ENCODE measurements at regions not wholly inside any gene's neighbourhood (a gene's known extent, or its start where the extent isn't known, plus 50 kb on each side); places are given as distances from the start of the nearest gene placed in this dataset.
"Not testable (repeated sequence)": the region's sequence is repeated elsewhere in the genome, so short reads cannot be mapped to it uniquely, and the experiment has no call there.

DNA sequence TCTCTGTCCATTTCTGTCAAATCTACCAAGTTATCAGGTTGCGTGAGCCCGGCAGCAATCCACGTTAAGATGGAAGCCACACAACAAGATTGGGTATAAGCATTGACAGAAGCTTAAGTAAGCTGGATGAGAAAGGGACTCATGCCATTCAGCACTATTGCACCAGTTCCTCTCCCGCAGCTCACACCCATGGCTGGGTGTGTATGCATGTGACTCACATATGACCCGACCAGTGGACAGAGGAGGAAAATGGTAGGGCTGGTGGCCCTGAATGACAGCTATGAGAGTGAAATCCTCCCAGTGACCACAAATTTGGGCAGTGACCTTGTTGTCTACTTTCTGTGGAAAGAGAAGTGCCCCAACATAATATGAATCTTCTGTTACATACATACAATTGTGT, 113.5 kb downstream of the OTOR start:
- Histone ChIP-seq H3K27ac (no peak overlapping the region), H3K36me3 (no peaks in the 10 kb centered on the region), H3K27me3 (replicated peaks; ENCODE audit: insufficient read depth) (no peaks in the 10 kb centered on the region), H3K4me1 (ENCODE audit: control insufficient read depth in 1 of 2, low read depth in 2 of 2) (no peaks in the 10 kb centered on the region), H3K4me3 (no peak overlapping the region), H3K9me3 (no peaks in the 10 kb centered on the region)
- ATAC-seq (ENCODE audit: insufficient number of reproducible peaks, low FRiP score, low read depth) (no peak), DNase-seq (ENCODE audit: low spot score) (no peak)
- TF ChIP-seq, protein P1, sequence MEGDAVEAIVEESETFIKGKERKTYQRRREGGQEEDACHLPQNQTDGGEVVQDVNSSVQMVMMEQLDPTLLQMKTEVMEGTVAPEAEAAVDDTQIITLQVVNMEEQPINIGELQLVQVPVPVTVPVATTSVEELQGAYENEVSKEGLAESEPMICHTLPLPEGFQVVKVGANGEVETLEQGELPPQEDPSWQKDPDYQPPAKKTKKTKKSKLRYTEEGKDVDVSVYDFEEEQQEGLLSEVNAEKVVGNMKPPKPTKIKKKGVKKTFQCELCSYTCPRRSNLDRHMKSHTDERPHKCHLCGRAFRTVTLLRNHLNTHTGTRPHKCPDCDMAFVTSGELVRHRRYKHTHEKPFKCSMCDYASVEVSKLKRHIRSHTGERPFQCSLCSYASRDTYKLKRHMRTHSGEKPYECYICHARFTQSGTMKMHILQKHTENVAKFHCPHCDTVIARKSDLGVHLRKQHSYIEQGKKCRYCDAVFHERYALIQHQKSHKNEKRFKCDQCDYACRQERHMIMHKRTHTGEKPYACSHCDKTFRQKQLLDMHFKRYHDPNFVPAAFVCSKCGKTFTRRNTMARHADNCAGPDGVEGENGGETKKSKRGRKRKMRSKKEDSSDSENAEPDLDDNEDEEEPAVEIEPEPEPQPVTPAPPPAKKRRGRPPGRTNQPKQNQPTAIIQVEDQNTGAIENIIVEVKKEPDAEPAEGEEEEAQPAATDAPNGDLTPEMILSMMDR (IDR thresholded peaks at IDR 0.05), result no peak

DNA sequence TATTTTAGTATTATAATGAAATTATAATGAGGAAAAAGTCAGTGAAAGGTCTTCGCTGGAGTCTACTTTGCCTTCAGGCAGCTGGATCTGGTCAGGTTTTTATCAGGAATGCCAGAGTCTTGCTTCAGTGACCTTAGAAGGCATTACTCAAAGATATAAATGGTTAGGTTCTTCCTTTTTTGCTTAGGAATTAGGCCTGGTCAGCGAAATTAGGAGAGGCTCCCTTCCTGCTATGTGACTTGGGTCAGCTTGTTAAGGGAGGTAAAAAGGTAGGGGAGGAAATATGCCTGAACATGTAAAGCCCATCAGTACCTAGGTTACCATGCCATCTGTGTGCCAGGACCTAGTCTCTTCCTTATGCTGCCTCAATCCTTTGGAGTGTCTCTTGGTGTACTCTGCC, 115.1 kb downstream of the OTOR start:
- no peaks in the 10 kb centered on the region for H3K4me1 ChIP-seq (ENCODE audit: control insufficient read depth in 1 of 2, low read depth in 2 of 2)
- H3K36me3 ChIP-seq, result no peaks in the 10 kb centered on the region
- H3K4me3 ChIP-seq, result no peak overlapping the region
- TF ChIP-seq, protein P1 (IDR thresholded peaks at IDR 0.05), result no peak
- no peaks in the 10 kb centered on the region for H3K9me3 ChIP-seq
- no peak overlapping the region for H3K27ac ChIP-seq
- ATAC-seq (ENCODE audit: insufficient number of reproducible peaks, low FRiP score, low read depth), result no peak
- H3K27me3 ChIP-seq (replicated peaks; ENCODE audit: insufficient read depth), result no peaks in the 10 kb centered on the region
- no peak for DNase-seq (ENCODE audit: low spot score)

DNA sequence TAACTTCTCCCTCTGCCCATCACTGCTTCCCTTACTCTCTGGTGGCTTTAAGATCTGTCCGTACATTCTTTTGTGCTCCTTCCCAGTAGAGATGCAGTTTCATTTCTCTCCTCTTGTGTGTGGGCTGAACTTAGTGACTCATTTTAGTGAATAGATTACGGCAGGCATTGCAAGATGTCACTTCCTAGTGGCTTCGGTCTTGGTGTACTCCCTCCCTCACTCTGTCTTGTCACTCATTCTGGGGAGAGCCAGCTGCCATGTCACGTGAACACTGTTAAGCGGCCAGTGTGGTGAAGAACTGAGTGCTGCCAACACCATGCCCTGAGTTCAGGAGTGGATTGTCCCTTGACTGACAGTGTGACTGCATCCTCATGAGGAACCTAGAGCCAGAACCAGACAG, 115.9 kb downstream of the OTOR start:
- H3K27me3 ChIP-seq (replicated peaks; ENCODE audit: insufficient read depth), result no peaks in the 10 kb centered on the region
- H3K4me1 ChIP-seq (ENCODE audit: control insufficient read depth in 1 of 2, low read depth in 2 of 2), result no peaks in the 10 kb centered on the region
- H3K27ac ChIP-seq, result no peak overlapping the region
- H3K4me3 ChIP-seq, result no peak overlapping the region
- TF ChIP-seq, protein P1 (IDR thresholded peaks at IDR 0.05), result no peak
- ATAC-seq (ENCODE audit: insufficient number of reproducible peaks, low FRiP score, low read depth), result no peak
- no peaks in the 10 kb centered on the region for H3K9me3 ChIP-seq
- DNase-seq (ENCODE audit: low spot score), result no peak
- no peaks in the 10 kb centered on the region for H3K36me3 ChIP-seq

DNA sequence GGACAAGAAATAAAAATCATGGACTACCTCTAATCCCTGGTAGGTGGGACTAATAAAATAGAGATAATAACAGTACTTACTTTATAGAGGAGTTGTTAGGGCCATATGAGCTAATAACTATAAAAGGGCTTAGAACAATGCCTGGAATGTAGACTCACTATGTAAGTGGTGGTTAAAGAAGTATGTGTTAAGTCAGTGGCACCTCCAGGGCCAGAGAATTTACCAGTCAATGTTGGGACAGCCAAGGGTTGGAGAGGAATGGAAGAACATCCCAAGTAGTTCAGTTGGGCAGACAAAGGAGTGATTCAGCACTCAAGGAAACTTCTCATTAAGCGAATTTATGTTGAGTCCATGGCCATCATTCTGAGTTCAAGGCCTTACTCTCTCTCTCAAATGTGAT, 116.8 kb downstream of the OTOR start:
- Histone ChIP-seq H3K27ac (no peak overlapping the region), H3K36me3 (no peaks in the 10 kb centered on the region), H3K4me3 (no peak overlapping the region), H3K9me3 (no peaks in the 10 kb centered on the region), H3K27me3 (replicated peaks; ENCODE audit: insufficient read depth) (no peaks in the 10 kb centered on the region), H3K4me1 (ENCODE audit: control insufficient read depth in 1 of 2, low read depth in 2 of 2) (no peaks in the 10 kb centered on the region)
- DNase-seq (ENCODE audit: low spot score) (no peak), ATAC-seq (ENCODE audit: insufficient number of reproducible peaks, low FRiP score, low read depth) (no peak)
- TF ChIP-seq, protein P1 (IDR thresholded peaks at IDR 0.05), result no peak

DNA sequence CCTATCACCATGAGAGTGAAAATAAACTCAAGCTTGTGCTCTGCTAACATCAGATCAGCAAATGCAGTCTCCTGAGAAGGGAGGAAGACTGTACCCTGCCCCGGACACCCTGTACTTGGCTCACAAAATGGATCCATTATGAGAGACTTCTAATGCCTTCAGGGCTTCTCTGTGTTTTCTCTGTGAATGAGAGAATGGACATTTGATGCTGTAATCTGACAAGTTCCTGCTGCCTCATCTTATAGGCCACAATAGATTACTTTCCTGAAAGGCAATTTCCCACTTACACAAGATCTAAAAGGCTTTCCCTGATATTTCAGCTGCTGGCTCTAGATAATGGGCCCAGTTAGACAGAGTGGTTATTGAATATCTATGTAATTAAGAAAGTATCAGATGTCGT, 117.2 kb downstream of the OTOR start:
- H3K4me3 ChIP-seq, result no peak overlapping the region
- TF ChIP-seq, protein P1 (IDR thresholded peaks at IDR 0.05), result no peak
- H3K4me1 ChIP-seq (ENCODE audit: control insufficient read depth in 1 of 2, low read depth in 2 of 2), result no peaks in the 10 kb centered on the region
- no peaks in the 10 kb centered on the region for H3K36me3 ChIP-seq
- no peaks in the 10 kb centered on the region for H3K27me3 ChIP-seq (replicated peaks; ENCODE audit: insufficient read depth)
- ATAC-seq (ENCODE audit: insufficient number of reproducible peaks, low FRiP score, low read depth) (no peak), DNase-seq (ENCODE audit: low spot score) (no peak)
- H3K27ac ChIP-seq, result no peak overlapping the region
- no peaks in the 10 kb centered on the region for H3K9me3 ChIP-seq

DNA sequence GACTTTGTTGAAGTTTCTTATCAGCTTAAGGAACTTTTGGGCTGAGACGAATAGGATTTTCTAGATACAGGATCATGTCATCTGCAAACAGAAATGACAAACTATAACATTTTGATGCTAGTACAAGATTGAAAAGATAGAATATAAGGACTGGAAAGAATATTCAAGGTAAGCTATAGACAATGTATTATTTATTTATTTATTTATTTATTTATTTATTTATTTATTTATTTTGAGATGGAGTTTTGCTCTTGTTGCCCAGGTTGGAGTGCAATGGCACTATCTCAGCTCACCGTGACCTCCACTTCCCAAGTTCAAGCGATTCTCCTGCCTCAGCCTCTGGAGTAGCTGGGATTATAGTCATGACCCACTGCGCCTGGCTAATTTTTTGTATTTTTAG, 125.0 kb downstream of the OTOR start:
- not testable (repeated sequence) for H3K4me3 ChIP-seq; DNase-seq (ENCODE audit: low spot score); H3K27ac ChIP-seq; H3K4me1 ChIP-seq (ENCODE audit: control insufficient read depth in 1 of 2, low read depth in 2 of 2); H3K27me3 ChIP-seq (replicated peaks; ENCODE audit: insufficient read depth); ATAC-seq (ENCODE audit: insufficient number of reproducible peaks, low FRiP score, low read depth); H3K9me3 ChIP-seq; H3K36me3 ChIP-seq
